ENCODE measurements at regions not wholly inside any gene's neighbourhood (a gene's known extent, or its start where the extent isn't known, plus 50 kb on each side); places are given as distances from the start of the nearest gene placed in this dataset.

DNA sequence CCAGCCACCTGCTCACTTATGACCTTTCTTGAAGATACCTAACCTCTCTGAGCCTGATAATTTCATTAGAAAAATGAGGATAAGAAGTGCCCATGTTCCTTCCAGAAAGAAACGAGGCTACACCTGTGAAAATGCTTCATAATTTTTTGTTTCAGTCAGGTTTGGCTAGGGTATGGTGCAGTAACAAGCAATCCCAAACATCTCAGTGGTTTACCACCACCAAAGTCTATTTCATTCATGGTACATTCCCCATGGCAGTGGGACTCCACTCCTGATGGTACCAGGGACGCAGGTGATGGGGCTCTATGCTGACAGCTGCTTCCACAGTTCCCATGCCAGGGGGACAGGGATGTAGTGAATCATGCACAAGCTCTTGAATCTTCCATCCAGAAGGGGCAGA, 147.6 kb upstream of the CES5A start:
- intact Hi-C loops (cut with micrococcal nuclease; ENCODE audit: unreplicated experiment): no loop called here
- Histone ChIP-seq H3K27me3 (replicated peaks in 1 of 2; ENCODE audit: control insufficient read depth in 2 of 2, insufficient read depth in 2 of 2, low read length in 1 of 2) (no peaks in the 10 kb centered on the region), H3K9me3 (replicated peaks; ENCODE audit: control insufficient read depth, insufficient read depth, low read length) (no peaks in the 10 kb centered on the region; the same call in 2 of the 3 replicates), H3K9ac (ENCODE audit: control insufficient read depth, insufficient read depth, low read length) (no peak overlapping the region), H3K4me1 (ENCODE audit: control insufficient read depth, insufficient read depth, low read length) (no peaks in the 10 kb centered on the region), H3K4me2 (ENCODE audit: control insufficient read depth, insufficient read depth) (no peak overlapping the region), H3K4me3 (no peak overlapping the region), H3K27ac (ENCODE audit: control insufficient read depth, insufficient read depth) (no peak overlapping the region), H4K20me1 (ENCODE audit: control insufficient read depth, insufficient read depth) (no peaks in the 10 kb centered on the region), H3K79me2 (ENCODE audit: control insufficient read depth, insufficient read depth, low read length) (no peaks in the 10 kb centered on the region), H3K36me3 (ENCODE audit: control insufficient read depth in 2 of 2, insufficient read depth in 2 of 2, low read length in 1 of 2) (no peaks in the 10 kb centered on the region), H2AFZ (ENCODE audit: control insufficient read depth, low read depth, low read length) (no peak overlapping the region)
- CTCF ChIA-PET: no interaction called here
- in situ Hi-C loops (cut with MboI): no loop called here
- ATAC-seq: no peak
- no TSS peak for BruUV-seq (replicated peaks)
- no peak for DNase-seq (ENCODE audit: low read depth, low spot score)
- no peak for FAIRE-seq
- RAD21 ChIA-PET (ENCODE audit: unreplicated experiment): no interaction called here
- TF ChIP-seq MLLT1 (IDR thresholded peaks at IDR 0.05) (no peak), TAF1 (IDR thresholded peaks at IDR 0.05; ENCODE audit: borderline replicate concordance, low read depth, low read length) (no peak), PAX5 (IDR thresholded peaks at IDR 0.05; ENCODE audit: borderline replicate concordance, low read depth, low read length) (no peak), ATF7 (IDR thresholded peaks at IDR 0.05; ENCODE audit: low read depth) (no peak)
- TF ChIP-seq, protein P1, sequence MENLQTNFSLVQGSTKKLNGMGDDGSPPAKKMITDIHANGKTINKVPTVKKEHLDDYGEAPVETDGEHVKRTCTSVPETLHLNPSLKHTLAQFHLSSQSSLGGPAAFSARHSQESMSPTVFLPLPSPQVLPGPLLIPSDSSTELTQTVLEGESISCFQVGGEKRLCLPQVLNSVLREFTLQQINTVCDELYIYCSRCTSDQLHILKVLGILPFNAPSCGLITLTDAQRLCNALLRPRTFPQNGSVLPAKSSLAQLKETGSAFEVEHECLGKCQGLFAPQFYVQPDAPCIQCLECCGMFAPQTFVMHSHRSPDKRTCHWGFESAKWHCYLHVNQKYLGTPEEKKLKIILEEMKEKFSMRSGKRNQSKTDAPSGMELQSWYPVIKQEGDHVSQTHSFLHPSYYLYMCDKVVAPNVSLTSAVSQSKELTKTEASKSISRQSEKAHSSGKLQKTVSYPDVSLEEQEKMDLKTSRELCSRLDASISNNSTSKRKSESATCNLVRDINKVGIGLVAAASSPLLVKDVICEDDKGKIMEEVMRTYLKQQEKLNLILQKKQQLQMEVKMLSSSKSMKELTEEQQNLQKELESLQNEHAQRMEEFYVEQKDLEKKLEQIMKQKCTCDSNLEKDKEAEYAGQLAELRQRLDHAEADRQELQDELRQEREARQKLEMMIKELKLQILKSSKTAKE (IDR thresholded peaks at IDR 0.05; ENCODE audit: low read depth, poor library complexity, severe bottlenecking): no peak
- SMC1A ChIA-PET (ENCODE audit: uncharacterized antibody, unreplicated experiment): no interaction called here
- POLR2A ChIA-PET: interaction anchor here (0.5 kb wide), 1 partner anchor 72 kb away, joined by 6 read pairs; no protein-coding TSS in a partner anchor
- whole genome bisulfite sequencing (ENCODE audit: insufficient coverage, insufficient replicate concordance, low lambda C conversion rate, missing lambda C conversion rate): 0% methylated on average over 2 of the region's 2 CpGs

All from GM12878 (cell line).